Lung microvascular endothelial cell (primary cell): ENCODE measurements at regions not wholly inside any gene's neighbourhood (a gene's known extent, or its start where the extent isn't known, plus 50 kb on each side); places are given as distances from the start of the nearest gene placed in this dataset.
A peak's percentile ranks its signal among the peaks of the same experiment; 100 is the strongest.
"Not testable (repeated sequence)": the region's sequence is repeated elsewhere in the genome, so short reads cannot be mapped to it uniquely, and the experiment has no call there.

Source experiments
- DNase-seq, 2 donors: peaks; one replicate each; pipeline versions ENCODE4 v3.0.0 to v3.0.0-alpha.2; 2010; ENCODE audit warnings: low read depth in 2 of 2

- no peak for DNase-seq
Measured at GRCh38 chr20:48440916-48441315, 386.9 kb downstream of the PREX1 start.

GRCh38 chr20:48440261-48440660 lies 387.5 kb downstream of the PREX1 start:
- DNase-seq: not testable (repeated sequence)

DNA sequence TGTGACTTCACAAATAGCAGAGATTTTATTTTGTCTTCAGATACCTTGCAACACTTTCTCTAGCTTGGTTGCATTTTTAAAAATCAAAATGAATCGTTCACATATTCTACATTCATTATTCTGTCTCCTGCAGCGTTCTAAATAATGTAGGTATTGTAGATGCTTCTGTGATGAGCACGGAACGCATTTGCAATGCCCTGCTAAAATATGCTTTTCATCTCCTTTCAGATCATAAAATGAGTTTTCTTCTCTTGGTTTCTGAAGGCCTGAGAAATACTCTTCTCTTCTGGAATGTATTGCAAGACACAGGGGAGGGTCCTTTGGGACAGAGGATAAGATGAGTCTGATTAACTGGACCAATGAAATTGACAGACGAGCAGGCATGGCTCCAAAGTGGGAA lies 390.7 kb downstream of the PREX1 start:
- DNase-seq: no peak

DNA sequence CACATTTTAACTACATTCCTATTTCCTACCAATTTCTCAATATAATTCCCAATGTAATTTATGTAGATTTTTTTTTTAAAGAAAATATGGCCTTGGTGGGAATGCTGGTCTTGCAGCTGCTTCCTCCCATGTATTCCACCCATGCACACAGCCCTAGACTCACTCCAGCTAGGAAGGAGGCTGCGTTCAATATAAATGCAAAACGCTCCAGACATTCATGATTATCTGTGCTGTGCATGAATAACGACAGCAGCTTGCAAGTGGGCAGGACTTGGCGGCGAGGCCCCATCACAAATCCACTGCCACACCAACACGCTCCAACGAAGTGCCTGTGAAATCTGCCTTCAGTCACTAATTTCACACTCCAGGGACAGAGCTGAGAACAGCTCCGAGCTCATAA lies 391.2 kb downstream of the PREX1 start:
- not testable (repeated sequence) for DNase-seq

DNA sequence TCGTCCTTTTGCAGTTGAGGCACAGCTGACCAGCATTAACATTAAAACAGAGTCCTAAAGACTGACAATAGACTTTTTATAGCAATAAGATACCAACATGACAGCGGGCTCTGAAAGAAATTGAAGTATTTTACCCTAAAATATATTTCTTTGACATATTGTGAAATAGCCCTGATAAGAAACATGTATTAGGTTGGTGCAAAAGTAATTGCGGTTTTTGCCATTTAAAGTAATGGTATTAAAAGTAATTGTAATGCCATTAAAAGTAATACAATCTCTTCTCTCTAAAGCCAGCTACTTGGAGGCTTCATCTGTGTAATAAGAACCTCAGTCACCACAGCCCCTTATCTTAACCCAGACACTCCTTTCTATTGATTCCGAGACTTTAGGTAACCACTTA lies 394.6 kb downstream of the PREX1 start:
- no peak for DNase-seq

DNA sequence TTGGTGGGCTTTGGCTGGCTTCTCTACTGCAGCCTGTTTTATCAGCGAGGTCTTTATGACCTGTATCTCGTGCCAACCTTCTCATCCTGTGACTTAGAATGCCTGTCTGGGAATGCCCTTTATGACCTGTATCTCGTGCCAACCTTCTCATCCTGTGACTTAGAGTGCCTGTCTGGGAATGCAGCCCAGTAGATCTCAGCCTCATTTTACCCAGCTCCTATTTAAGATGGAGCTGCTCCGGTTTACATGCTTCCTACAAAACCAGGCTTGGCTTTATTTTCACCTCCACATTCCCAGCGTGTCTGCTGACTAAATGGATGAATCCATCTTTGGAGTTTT lies 395.3 kb downstream of the PREX1 start:
- no peak for DNase-seq

DNA sequence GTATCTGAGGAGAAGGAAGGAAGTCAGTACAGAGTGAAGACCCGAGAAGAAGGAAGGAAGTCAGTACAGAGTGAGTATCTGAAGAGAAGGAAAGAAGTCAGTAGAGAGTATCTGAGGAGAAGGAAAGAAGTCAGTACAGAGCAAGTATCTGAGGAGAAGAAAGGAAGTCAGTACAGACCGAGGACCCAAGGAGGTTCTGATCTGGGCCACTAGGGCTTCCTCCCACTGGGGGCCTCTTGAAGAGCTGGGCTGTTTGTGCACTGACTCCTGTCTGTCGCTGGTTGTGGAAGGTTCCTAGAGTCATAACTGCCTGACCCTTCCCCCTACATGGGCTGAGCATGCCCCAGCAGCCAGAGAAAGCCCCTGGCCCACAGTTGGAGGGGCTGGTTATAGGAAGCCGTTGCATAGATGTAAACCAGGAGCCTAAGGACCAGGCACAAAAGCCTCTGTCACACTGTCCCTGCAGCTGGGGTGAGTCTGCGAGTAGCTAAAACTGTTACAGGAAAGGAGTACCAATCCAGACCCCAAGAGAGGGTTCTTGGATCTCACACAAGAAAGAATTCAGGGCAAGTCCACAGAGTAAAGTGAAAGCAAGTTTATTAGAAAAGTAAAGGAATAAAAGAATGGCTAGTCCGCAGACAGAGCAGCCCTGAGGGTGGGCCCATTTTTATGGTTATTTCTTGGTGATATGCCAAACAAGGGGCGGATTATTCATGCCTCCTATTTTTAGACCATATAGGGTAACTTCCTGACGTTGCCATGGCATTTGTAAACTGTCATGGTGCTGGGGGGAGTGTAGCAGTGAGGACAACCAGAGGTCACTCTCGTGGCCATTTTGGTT lies 395.9 kb downstream of the PREX1 start:
- DNase-seq: peak in 1 of 2 donors; percentile 49

GRCh38 chr20:48426630-48427029 lies 401.2 kb downstream of the PREX1 start:
- no peak for DNase-seq

- no peak for DNase-seq
Measured at GRCh38 chr20:48425817-48426612, 401.8 kb downstream of the PREX1 start.

- DNase-seq: no peak
Measured at GRCh38 chr20:48425321-48425720, 402.5 kb downstream of the PREX1 start.

GRCh38 chr20:48422242-48422960 lies 405.4 kb downstream of the PREX1 start:
- DNase-seq: no peak

GRCh38 chr20:48421547-48421946 lies 406.3 kb downstream of the PREX1 start:
- no peak for DNase-seq

DNA sequence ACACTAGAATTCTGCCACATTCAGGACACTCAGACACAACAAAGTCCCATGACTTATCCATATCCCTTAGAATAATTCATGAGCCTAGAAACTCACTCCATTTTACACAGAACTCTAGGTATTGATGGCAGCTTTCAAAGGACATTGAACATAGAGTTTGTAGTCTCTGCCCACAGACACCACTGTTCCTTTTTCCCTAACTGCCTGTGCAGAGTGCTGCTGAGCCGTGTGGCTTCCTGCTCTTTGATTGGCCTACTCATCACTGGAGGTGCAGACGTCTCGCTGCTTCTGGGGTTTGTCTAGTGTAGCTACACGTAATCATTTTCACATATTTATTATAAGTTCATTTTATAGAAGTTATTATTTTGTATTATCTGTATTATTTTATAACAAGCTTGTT lies 407.6 kb downstream of the PREX1 start:
- DNase-seq: no peak

- no peak for DNase-seq
Measured at GRCh38 chr20:48419173-48419572, 408.6 kb downstream of the PREX1 start.

DNA sequence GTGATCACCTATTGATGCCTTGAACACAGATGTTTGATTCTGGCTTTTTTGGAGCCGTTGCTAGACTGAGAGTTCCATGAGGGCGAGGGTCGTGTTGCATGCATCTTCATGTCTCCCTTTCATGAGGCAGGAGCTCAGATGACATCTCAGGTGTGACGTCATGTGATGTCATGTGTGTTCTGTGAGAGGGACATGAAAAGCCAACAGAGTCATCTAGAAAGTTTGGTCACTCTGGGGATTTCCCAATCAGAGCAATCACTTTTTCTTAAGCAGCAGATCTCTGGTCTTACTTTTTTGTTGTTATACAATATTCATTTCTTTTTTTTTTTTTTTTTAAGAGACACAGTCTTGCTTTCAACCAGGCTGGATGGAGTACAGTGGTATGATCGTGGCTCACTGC lies 411.8 kb downstream of the PREX1 start:
- no peak for DNase-seq

GRCh38 chr20:48414786-48415185 lies 413.0 kb downstream of the PREX1 start:
- peak; percentile 16 to 31 for DNase-seq

- DNase-seq: peak in 1 of 2 donors; percentile 52
Measured at GRCh38 chr20:48411919-48412522, 415.8 kb downstream of the PREX1 start.

DNA sequence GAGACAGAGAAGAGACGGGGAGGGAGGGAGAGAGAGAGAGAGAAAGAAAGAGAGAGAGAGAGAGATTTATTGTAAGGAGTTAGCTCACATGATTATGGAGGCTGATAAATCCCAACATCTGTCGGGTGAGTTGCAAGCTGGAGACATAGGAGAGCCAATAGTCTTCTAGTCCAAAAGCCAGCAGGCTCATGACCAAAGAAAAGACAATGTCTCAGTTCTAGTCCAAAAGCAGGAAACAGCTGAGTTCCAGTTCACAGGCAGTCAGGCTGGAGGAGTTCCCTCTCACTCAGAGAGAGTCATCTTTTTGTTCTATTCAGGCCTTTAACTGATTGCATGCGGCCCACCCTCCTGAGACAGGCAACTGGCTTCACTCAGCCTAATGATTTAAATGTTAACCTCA lies 416.6 kb downstream of the PREX1 start:
- DNase-seq: peak in 1 of 2 donors; percentile 2

- no peak for DNase-seq
Measured at GRCh38 chr20:48409055-48409615, 418.7 kb downstream of the PREX1 start.

DNA sequence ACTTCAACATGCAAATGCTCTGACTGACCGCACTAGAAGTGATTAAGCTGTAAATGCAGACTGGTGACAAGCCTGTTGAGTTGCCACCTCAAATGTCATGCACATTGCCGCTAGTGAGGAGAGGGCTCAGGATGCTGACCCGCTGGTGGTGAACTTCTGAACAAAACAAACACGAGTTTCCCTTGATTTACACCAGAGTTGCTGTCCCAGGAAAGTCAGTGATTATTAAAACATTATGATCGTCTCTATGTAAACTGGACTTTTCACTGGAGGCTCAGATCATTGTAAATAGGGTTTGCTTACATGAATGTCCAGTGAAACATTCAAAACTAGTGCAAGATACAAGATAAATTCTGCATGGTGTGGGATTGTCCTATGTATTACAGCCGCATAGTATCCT lies 420.1 kb downstream of the PREX1 start:
- no peak for DNase-seq

DNA sequence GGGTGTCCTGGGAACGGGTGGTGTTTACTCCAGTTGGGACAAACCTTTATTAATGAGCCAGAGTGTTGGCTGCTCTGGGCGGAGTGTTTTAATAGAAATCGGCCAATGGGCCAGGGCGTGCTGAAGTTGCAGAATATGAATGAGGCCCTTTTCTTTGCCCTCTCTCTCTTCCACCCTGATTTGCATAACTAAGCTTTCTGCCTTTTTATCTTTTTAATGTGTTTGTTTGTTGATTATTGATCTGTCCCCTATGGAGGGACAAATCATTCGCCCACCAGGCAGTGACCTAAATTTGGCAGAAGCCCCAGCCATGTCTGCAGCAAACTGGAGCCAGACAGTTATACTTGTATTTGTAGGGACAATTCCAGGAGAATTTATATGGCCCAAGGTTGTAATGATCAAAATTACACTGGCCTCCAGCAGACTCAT lies 420.9 kb downstream of the PREX1 start:
- no peak for DNase-seq
